Cardiac fibroblast (primary cell): ENCODE measurements at regions not wholly inside any gene's neighbourhood (a gene's known extent, or its start where the extent isn't known, plus 50 kb on each side); places are given as distances from the start of the nearest gene placed in this dataset.

Source experiments
- DNase-seq, 2 donors: peaks; one replicate each; pipeline versions ENCODE4 v3.0.0 to v3.0.0-alpha.2; 2010; ENCODE audit warnings: low read depth in 2 of 2
- H3K4me3 ChIP-seq, 2 donors: replicated peaks in 1 of 2; 1 replicate in 1 of 2; 2 replicates in 1 of 2; pipeline ENCODE4 v1.5.1; 2011; ENCODE audit warnings: low read depth in 2 of 2, low read length in 2 of 2, mild to moderate bottlenecking in 2 of 2, moderate library complexity in 1 of 2
- TF ChIP-seq, protein P1 (sequence below): IDR thresholded peaks from one replicate; pipeline ENCODE4 v1.5.1; 2011; ENCODE audit warnings: low read depth, mild to moderate bottlenecking, low read length, inconsistent platforms

DNA sequence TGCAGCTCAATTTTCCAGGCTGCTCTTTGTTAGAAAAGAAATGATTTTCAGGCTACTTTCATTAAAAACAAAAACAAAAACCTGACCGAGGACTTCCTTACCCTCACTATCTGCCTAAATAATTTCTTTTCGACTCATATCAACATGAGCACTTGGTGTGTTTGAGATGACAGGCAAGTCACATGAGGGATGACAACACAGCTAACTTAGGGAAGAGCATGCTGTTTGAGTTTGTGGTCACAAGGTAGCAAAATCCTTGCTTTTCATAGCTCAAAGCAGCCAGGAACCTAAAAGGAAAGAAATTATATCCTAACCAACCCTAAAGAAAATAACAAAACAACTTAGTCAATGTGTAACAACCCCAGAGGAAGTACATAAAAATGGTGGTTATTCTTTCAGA lies 459.5 kb downstream of the KIF16B start:
- DNase-seq = no peak
- TF ChIP-seq, protein P1, sequence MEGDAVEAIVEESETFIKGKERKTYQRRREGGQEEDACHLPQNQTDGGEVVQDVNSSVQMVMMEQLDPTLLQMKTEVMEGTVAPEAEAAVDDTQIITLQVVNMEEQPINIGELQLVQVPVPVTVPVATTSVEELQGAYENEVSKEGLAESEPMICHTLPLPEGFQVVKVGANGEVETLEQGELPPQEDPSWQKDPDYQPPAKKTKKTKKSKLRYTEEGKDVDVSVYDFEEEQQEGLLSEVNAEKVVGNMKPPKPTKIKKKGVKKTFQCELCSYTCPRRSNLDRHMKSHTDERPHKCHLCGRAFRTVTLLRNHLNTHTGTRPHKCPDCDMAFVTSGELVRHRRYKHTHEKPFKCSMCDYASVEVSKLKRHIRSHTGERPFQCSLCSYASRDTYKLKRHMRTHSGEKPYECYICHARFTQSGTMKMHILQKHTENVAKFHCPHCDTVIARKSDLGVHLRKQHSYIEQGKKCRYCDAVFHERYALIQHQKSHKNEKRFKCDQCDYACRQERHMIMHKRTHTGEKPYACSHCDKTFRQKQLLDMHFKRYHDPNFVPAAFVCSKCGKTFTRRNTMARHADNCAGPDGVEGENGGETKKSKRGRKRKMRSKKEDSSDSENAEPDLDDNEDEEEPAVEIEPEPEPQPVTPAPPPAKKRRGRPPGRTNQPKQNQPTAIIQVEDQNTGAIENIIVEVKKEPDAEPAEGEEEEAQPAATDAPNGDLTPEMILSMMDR = no peak
- no peak overlapping the region for H3K4me3 ChIP-seq

DNA sequence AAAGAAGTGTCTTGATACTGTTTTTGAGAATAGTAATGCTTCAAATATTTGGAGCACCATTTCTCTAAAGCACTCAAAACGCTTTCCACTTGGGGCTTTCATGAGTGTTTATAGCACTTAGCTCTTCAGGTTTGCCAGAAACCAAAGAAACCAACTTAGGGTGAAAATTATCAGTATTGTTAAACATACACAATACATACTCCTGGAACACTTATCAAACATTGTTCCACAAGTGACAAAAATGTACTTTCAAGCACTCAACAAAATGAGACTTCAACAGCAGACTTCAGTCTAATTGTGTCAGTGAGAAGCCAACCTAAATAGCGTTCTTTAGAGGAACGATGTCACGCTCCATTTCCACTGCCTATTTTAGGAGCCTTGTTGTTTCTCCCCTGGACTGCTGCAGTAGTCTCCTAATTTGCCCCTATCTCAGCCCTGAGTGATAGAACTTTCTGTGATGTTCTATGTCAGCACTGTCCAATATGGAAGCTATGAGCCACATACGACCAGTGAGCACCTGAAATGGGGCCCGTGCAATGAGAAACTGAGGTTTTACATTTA lies 461.3 kb downstream of the KIF16B start:
- TF ChIP-seq, protein P1 = no peak
- no peak for DNase-seq
- no peak overlapping the region for H3K4me3 ChIP-seq

DNA sequence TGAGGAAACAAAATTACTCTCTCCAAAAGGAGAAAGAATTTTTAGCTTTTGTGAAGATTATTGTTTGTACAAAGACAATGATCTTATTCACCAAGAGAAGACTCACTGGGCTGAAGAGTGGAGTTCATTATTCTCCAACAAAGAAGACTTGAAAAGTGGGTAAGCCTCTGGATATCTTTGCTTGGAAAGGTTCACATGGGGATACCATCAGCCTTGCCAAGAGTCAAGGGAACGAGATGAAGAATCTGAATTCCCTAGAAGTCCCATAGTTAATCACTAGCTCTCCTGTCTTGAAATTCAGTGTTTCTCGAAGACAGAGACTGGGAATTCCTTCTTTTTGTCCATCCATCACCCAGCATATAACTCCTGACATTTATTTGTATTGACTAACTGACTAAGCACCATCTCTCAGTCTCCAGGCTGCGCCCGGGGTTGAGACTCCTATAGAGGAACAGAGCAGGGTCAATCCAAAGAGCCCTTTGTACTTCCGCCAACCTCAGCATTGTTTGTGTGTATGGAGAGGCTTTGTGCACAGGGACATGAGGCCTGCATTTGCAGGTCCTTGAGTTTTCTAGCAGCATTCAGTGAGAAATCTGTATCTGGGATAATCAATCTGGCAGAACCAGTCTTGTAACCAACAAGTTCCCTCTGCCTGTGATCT lies 461.9 kb downstream of the KIF16B start:
- H3K4me3 ChIP-seq = no peak overlapping the region
- TF ChIP-seq, protein P1 = no peak
- peak in 1 of 2 donors; percentile 0 for DNase-seq

DNA sequence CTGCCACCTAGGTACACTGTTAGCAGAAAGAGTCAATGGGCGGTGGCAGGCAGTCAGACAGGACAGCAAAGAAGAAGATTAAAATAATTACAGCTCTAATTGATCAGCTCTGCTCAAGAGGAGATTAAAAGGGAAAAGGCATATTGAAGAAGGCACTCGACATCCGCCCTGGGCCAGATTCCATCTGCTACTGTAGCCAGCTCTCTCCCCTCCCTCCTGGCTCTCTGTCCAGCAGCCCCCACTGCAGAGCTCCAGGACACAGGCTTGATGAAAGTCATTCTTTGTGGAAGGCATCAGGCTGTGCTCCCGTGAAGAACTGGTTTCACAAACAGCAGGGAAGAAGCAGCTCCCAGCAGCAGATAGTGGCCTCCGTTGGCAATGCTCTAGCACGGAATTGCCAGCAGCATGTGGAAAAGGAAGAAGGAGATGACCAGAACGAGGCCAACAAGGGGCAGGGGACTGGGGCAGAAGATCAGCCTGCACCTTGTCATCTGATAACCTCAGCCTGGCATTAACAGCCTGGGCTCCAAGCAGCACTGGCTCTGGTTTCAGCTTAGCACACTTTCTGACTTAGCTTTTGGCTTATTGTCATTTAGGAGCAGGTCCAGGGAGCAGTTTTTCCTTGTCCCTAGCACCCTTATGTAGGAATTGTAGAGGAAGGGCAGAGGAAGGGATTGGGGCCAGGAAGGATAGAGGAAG lies 465.9 kb downstream of the KIF16B start:
- H3K4me3 ChIP-seq = no peak overlapping the region
- TF ChIP-seq, protein P1 = no peak
- DNase-seq = no peak

DNA sequence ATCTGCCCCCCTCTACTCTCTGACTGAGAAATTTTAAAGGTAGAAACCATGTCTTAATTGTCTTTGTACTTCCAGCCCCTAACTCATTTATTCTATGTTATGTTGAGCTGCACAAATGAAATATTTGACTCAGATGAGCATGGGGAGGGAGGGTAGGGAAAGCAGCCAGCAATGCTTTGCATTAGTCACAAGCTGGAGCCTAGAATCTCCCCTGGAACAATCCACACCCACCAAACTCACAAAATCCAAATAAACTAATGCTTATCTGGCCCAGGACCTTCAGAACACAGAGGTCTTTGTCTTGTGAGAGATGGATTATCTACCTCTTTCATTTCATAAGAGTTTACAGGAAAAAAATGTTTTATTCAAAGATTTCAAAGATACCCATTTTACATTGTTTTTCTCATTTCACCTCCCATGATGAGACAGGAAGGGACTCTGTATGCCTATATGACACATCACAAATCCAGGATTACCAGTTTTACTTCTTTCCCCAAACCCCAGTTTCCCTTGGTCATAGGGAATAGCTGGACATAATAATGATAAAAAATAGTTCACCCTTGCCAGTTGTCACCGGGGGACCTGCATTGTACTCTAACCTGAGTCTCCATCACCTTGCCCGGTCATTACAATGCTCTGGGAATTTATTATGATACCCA lies 466.9 kb downstream of the KIF16B start:
- DNase-seq = no peak
- TF ChIP-seq, protein P1 = no peak
- no peak overlapping the region for H3K4me3 ChIP-seq

DNA sequence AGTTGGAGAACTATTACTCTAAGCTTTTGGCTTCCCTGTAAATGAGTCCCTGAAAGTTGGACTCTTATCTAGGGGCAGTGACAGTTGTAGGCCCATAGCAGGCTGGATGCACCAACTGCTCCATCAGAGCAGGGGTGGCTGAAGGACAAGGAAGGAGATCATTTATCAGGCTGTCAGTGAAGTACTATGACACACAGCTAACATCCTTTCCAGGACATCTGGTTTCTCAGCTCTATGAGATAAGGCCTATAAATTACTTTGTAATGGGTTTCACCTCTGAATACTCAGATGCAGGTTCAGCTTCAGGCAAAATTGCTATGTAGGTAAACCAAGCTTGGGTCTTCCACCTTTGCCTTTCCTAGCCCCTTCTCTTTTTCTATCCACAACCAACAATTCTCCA lies 468.5 kb downstream of the KIF16B start:
- DNase-seq = no peak
- TF ChIP-seq, protein P1 = no peak
- H3K4me3 ChIP-seq = no peak overlapping the region
